ENCODE measurements at regions not wholly inside any gene's neighbourhood (a gene's known extent, or its start where the extent isn't known, plus 50 kb on each side); places are given as distances from the start of the nearest gene placed in this dataset.

GRCh38 chr2:147135376-147135775 is 709.5 kb upstream of the ACVR2A start:
- Histone ChIP-seq H3K4me3 (ENCODE audit: low read depth, low read length) (no peak overlapping the region), H3K36me3 (ENCODE audit: control insufficient read depth, insufficient read depth, low read length) (no peaks in the 10 kb centered on the region), H3K27me3 (ENCODE audit: control insufficient read depth, insufficient read depth, low read length) (no peaks in the 10 kb centered on the region), H3K4me1 (no peaks in the 10 kb centered on the region), H3K79me2 (no peaks in the 10 kb centered on the region), H3K27ac (no peak overlapping the region), H3K9ac (no peak overlapping the region), H2AFZ (no peak overlapping the region), H3K9me3 (ENCODE audit: control insufficient read depth, low read length) (no peaks in the 10 kb centered on the region), H3K4me2 (ENCODE audit: low read length) (no peak overlapping the region)
- TF ChIP-seq CTCF (IDR thresholded peaks at IDR 0.05) = no peak

- TF ChIP-seq CTCF (IDR thresholded peaks at IDR 0.05) = no peak
- no peak overlapping the region for H2AFZ ChIP-seq
- no peak overlapping the region for H3K9ac ChIP-seq
- H3K4me3 ChIP-seq (ENCODE audit: low read depth, low read length) = no peak overlapping the region
- H3K4me2 ChIP-seq (ENCODE audit: low read length) = no peak overlapping the region
- no peaks in the 10 kb centered on the region for H3K36me3 ChIP-seq (ENCODE audit: control insufficient read depth, insufficient read depth, low read length)
- H3K9me3 ChIP-seq (ENCODE audit: control insufficient read depth, low read length) = no peaks in the 10 kb centered on the region
- no peaks in the 10 kb centered on the region for H3K27me3 ChIP-seq (ENCODE audit: control insufficient read depth, insufficient read depth, low read length)
- no peaks in the 10 kb centered on the region for H3K79me2 ChIP-seq
- H3K4me1 ChIP-seq = no peaks in the 10 kb centered on the region
- no peak overlapping the region for H3K27ac ChIP-seq
Measured at GRCh38 chr2:147133286-147133908, 711.4 kb upstream of the ACVR2A start.

GRCh38 chr2:147125145-147125544 is 719.7 kb upstream of the ACVR2A start:
- Histone ChIP-seq H3K9me3 (ENCODE audit: control insufficient read depth, low read length) (no peaks in the 10 kb centered on the region), H3K36me3 (ENCODE audit: control insufficient read depth, insufficient read depth, low read length) (no peaks in the 10 kb centered on the region), H3K27me3 (ENCODE audit: control insufficient read depth, insufficient read depth, low read length) (no peaks in the 10 kb centered on the region), H3K79me2 (no peaks in the 10 kb centered on the region), H3K9ac (no peak overlapping the region), H3K27ac (no peak overlapping the region), H3K4me1 (no peaks in the 10 kb centered on the region), H3K4me3 (ENCODE audit: low read depth, low read length) (no peak overlapping the region), H3K4me2 (ENCODE audit: low read length) (no peak overlapping the region), H2AFZ (no peak overlapping the region)
- TF ChIP-seq CTCF (IDR thresholded peaks at IDR 0.05) = no peak

GRCh38 chr2:147122944-147123343 is 721.9 kb upstream of the ACVR2A start:
- H3K9me3 ChIP-seq (ENCODE audit: control insufficient read depth, low read length) = no peaks in the 10 kb centered on the region
- H3K27me3 ChIP-seq (ENCODE audit: control insufficient read depth, insufficient read depth, low read length) = no peaks in the 10 kb centered on the region
- H3K79me2 ChIP-seq = no peaks in the 10 kb centered on the region
- H3K4me1 ChIP-seq = no peaks in the 10 kb centered on the region
- H3K4me3 ChIP-seq (ENCODE audit: low read depth, low read length) = no peak overlapping the region
- no peak overlapping the region for H3K27ac ChIP-seq
- H3K4me2 ChIP-seq (ENCODE audit: low read length) = no peak overlapping the region
- no peaks in the 10 kb centered on the region for H3K36me3 ChIP-seq (ENCODE audit: control insufficient read depth, insufficient read depth, low read length)
- no peak for TF ChIP-seq CTCF (IDR thresholded peaks at IDR 0.05)
- H2AFZ ChIP-seq = no peak overlapping the region
- H3K9ac ChIP-seq = no peak overlapping the region

GRCh38 chr2:147110962-147111361 is 733.9 kb upstream of the ACVR2A start:
- Histone ChIP-seq H3K27ac (no peak overlapping the region), H3K9me3 (ENCODE audit: control insufficient read depth, low read length) (no peaks in the 10 kb centered on the region), H3K9ac (no peak overlapping the region), H3K27me3 (ENCODE audit: control insufficient read depth, insufficient read depth, low read length) (no peaks in the 10 kb centered on the region), H3K79me2 (no peaks in the 10 kb centered on the region), H2AFZ (no peak overlapping the region), H3K4me3 (ENCODE audit: low read depth, low read length) (no peak overlapping the region), H3K4me2 (ENCODE audit: low read length) (no peak overlapping the region), H3K4me1 (no peaks in the 10 kb centered on the region), H3K36me3 (ENCODE audit: control insufficient read depth, insufficient read depth, low read length) (no peaks in the 10 kb centered on the region)
- no peak for TF ChIP-seq CTCF (IDR thresholded peaks at IDR 0.05)

Measured in parathyroid adenoma (tissue), 2 donors.